GM21423 (cell line): ENCODE measurements at regions not wholly inside any gene's neighbourhood (a gene's known extent, or its start where the extent isn't known, plus 50 kb on each side); places are given as distances from the start of the nearest gene placed in this dataset.

Experiments used
- ATAC-seq: cut with Tn5 transposase; IDR thresholded peaks from one replicate; pipeline ENCODE4 v1.9.1; 2021; ENCODE audit warnings: mild to moderate bottlenecking, moderate library complexity; ENCODE audit not compliant: unreplicated experiment

GRCh38 chr7:155213955-155214740 is 83.5 kb upstream of the INSIG1 start:
- no peak for ATAC-seq

- ATAC-seq: no peak
Measured at GRCh38 chr7:155215576-155216325, 81.9 kb upstream of the INSIG1 start.

GRCh38 chr7:155216475-155217272 is 81.0 kb upstream of the INSIG1 start:
- no peak for ATAC-seq

- ATAC-seq: no peak
Measured at GRCh38 chr7:155217634-155218033, 80.0 kb upstream of the INSIG1 start.

GRCh38 chr7:155218276-155219153 is 79.2 kb upstream of the INSIG1 start:
- no peak for ATAC-seq

- no peak for ATAC-seq
Measured at GRCh38 chr7:155219154-155219531, 78.5 kb upstream of the INSIG1 start.

- no peak for ATAC-seq
Measured at GRCh38 chr7:155219947-155220769, 77.5 kb upstream of the INSIG1 start.

GRCh38 chr7:155220903-155221302 is 76.8 kb upstream of the INSIG1 start:
- ATAC-seq: no peak

GRCh38 chr7:155221547-155221946 is 76.1 kb upstream of the INSIG1 start:
- ATAC-seq: no peak

GRCh38 chr7:155222061-155222460 is 75.6 kb upstream of the INSIG1 start:
- ATAC-seq: no peak

- no peak for ATAC-seq
Measured at GRCh38 chr7:155222573-155222972, 75.1 kb upstream of the INSIG1 start.

- ATAC-seq: no peak
Measured at GRCh38 chr7:155223021-155223420, 74.7 kb upstream of the INSIG1 start.

- ATAC-seq: no peak
Measured at GRCh38 chr7:155223503-155223902, 74.2 kb upstream of the INSIG1 start.

GRCh38 chr7:155224116-155224811 is 73.4 kb upstream of the INSIG1 start:
- ATAC-seq: no peak

GRCh38 chr7:155225095-155225494 is 72.6 kb upstream of the INSIG1 start:
- no peak for ATAC-seq

- ATAC-seq: no peak
Measured at GRCh38 chr7:155225516-155225915, 72.2 kb upstream of the INSIG1 start.

GRCh38 chr7:155226261-155227003 is 71.2 kb upstream of the INSIG1 start:
- no peak for ATAC-seq

GRCh38 chr7:155227004-155227787 is 70.5 kb upstream of the INSIG1 start:
- ATAC-seq: no peak
